OCI-M1 (cell line): ENCODE measurements at regions not wholly inside any gene's neighbourhood (a gene's known extent, or its start where the extent isn't known, plus 50 kb on each side); places are given as distances from the start of the nearest gene placed in this dataset.

Experiments
- DNase-seq: peaks from one replicate; lab custom pipeline; 2025; lab: John Stamatoyannopoulos, UW

DNA sequence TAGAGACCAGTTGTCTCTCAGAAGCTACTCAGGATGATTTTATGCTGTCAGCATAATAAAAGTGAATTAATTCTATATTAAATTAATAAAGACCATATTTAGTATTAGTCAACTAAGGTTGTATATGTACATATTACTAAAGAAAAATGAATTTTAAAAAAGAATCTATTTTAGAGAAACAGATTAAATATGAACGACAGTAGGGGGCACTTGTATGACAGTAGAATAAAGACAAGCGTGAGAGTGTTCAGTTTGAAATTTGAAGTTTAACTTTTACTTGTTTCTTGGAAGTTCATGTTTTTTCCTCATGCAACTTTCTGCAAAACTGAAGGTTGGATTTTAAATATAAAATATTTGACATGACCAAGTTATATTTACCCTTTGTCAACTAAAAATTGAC lies 67.9 kb upstream of the MACF1 start:
- peak; percentile 41 for DNase-seq

DNA sequence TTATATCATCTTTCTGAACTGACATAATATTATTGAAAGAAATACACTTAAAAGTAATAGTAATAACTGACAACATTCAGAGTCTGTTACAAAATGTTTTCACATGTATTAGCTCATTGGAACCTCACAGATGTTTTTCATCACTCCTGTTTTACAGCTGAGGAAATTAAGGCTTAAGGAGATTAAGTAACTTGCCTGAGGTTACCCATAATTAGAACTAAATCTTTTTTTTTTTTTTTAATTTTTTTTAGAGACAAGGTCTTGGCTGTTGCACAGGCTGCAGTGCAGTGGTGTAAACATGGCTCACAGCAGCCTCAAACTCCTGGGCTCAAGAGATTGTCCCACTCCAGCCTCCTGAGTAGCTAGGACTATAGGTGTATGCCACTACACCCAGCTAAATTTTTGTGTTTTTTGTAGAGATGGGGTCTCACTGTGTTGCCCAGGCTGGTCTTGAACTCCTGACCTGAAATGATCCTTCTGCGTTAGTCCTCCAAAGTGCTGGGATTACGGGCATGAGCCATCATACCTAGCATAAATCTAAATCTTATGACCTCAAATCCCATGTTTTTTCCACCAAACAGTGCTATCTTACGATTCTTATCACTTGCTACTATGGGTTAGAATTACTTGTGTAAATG lies 64.7 kb upstream of the MACF1 start:
- no peak for DNase-seq

DNA sequence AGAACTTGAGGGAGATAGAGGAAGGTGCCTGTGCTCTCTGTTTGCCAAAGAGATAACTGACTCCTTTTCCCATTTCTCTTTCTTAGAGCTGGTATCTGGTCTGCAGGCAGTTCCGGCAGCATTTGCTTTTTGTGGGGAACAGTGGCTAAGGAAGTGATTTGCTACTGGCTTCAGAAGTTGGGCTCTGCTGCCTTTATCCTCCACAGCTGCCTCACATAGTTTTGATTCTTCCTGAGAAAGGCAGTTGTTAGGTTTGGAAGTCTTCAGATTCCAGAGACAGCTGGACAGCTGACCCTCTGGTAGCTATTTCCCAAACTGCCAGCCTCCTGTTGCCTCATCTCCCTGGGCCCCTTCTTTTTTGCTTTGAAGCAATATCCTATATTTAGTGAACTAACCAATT lies 62.6 kb upstream of the MACF1 start:
- no peak for DNase-seq

DNA sequence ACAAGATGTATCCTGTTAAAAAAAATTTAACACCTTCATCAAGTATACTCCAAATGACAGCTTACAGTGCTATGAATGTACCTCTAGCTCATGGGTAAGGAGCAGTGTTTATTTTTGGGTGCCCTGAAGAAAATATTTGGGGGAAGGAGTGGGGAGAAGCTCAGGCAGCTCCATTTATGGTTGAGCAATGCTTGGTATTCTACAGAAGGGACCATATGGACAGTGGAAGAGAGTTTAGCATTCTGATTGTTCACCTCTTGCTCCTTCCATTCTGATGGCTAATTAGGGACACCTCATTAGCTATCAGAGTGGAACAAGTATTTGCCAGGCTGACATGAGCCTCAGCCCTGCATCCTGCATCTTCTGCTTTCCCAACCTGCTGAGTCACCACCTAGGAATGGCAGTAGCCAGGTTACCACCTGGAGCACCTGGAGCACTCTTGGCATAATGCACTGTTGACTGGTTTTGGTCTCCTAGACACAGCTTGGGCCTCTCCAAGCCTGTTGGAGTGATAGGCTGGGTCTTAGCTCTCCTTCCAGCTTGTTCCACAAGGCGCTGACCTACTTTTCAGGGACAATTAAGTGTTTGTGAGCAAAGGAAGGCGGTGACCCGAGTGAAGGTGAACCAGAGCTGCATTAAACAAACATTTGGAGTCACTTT lies 62.0 kb upstream of the MACF1 start:
- no peak for DNase-seq

DNA sequence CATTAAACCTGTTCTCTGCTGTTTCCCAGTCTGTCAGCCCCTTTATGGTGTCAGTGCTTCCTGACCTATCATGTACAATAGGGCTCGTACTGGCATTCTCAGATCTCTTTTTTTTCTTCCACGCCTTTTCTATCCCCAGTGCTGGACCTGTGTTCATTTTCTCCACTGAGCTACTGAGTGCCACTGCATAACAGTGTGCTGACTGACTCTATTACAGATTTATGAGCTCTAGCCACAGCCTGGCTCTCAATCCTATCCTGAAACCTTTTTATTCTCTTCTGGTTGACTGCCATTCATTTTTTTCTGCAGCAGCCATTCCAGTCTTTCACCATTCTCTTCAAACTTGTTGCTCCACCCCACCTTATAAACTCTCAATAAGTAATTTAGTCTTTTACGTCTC lies 59.6 kb upstream of the MACF1 start:
- DNase-seq: no peak

DNA sequence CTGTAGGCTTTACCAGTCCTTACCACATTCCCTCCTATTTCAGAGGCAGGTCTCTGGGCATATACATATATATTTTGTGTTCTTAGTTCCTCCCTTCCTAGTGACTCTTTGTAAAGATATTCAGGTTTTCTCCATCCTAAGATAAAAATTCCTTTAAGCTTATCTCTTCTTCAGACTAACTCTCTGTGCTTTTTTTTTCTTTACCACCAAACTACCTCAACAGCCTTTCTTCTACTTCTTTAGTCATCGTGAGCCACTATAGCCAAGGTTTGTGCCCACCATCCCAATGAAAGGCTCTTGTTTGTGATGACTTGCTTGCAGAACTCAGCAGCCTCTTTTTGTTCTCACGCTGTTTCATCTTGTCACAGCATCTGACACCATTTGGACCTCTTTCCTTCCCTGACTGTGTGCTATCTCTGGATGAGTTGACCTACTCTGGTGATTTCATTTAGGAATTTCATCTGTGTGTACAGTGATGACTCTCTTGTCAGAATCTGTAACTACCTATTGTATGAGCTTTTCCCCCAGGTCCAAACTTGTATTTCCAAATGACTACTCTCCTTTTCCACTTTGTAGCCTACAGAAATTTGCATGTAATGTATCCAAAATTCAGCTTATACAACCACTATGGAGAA lies 59.0 kb upstream of the MACF1 start:
- DNase-seq: no peak

DNA sequence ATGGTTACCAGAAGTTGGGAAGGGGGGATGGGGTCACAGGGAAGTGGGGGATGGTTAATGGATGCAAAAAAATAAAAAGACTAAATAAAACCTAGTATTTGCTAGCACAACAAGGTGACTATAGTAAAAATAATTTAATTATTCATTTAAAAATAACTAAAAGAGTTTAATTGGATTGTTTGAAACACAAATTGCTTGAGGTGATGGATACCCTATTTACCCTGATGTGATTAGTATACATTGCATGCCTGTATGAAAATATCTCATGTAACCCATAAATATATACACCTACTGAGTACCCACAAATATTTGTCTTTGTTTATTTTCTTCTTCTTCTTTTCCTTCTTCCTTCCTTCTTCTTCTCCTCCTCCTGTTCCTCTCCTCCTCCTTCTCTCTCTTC lies 57.8 kb upstream of the MACF1 start:
- no peak for DNase-seq

DNA sequence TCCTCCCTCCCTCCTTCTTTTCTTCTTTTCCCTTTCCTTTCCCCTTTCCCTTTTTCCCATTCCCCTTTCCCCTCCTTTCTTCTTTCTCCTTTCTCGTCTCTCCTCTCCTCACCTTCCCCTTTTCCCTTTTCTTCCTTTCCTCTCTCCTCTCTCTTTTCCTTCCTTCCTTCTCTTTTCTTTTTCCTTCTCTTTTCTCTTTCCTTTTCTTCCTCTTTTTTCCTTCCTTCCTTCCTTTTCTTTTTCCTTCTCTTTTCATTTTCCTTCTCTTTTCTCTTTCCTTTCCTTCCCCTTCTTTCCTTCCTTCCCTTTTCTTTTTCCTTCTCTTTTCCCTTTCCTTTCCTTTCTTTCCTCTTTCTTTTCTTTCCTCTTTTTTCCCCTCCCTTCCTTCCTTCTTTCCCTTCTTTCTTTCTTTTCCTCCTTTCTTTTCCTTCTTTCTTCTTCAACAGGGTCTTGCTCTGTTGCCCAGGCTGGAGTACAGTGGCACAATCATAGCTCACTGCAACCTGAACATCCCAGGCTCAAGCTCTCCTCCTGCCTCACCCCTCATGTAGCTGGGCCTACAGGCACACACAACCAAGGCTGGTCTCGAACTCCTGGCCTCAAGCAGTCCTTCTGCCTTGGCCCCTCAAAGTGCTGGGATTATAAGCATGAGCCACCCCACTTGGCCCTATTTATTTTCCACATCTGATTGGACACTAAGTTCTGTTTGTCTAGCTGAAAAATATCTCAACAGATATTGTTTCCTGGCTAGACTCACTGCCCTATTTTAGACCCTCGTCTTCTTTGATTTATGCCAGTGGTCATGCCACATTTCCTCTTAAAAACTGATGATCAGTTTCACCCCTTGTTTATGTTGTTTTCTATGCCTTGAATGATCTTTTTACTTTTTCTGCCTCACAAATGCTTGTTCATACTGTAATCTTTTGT lies 57.1 kb upstream of the MACF1 start:
- DNase-seq: no peak

DNA sequence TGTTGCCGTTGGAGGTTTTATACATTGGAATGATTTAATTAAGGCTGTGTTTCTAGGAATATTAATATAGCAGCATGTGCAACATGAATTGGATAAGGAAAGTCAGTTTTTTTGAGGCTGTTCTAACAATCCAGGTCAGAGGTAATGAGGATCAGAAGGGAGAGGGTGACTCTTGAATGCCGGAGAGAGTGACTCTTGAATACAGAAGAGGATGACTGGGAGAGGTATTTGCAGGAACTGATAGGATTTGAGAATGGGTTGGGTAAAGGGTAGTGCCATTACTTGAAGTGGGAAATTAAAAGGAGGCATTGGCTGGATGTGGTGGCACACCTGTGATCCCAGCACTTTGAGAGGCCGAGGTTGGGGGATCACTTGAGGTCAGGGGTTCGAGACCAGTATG lies 55.6 kb upstream of the MACF1 start:
- no peak for DNase-seq

DNA sequence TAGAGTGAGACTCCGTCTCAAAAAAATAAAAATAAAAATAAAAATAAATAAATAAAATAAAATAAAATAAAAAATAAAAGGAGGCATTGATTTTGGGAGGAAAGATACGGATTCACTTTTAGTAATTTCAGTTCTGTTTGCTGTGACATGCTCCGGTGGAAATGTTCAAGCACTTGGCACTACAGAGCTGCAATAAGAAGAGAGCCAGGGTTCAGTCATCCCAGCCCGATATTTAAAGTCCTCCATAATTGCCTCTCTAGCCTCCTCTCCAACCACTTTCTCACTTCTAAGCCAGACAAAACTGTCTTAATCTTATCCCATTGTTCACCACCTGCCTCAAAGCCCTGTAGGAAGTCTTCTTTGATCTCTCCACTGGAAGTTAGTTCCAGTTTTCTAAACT lies 55.0 kb upstream of the MACF1 start:
- DNase-seq: no peak

DNA sequence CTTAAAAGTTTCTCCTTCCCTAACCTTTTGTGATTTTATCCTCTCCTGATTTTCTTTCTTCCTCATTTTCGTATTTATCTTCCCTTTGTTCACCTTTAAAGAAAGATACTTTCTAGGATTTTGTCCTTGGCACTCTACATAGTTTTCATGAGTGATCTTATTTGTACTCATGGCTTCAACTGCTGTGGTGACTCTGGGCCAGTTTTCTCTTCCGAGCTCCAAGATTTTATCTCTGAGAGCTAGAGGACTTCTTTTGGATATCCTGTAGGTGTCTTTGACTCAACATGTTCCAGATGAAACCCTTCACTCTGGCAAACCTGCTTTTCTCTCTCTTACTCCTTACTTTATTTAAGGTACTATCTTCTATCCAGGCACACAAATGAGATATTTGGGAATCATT lies 53.7 kb upstream of the MACF1 start:
- no peak for DNase-seq

DNA sequence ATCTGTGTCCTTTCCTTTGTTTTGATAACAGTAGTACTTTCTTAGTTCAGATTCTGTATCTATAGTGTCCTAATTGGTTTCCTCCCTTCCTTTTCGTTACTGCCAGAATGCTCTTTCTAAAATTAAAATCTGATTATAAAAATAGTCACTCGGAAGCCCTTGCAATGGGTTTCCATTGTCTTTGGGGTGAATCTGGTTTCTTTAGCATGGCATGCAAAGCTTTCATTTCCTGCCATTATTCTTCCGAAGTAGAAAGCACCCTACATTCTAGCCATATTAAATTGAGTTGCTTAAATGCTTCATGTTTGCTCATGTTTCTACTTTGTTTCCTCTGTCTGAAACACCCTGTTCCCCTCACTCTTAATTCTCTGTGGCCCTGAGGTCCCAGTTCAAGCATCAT lies 53.2 kb upstream of the MACF1 start:
- no peak for DNase-seq

DNA sequence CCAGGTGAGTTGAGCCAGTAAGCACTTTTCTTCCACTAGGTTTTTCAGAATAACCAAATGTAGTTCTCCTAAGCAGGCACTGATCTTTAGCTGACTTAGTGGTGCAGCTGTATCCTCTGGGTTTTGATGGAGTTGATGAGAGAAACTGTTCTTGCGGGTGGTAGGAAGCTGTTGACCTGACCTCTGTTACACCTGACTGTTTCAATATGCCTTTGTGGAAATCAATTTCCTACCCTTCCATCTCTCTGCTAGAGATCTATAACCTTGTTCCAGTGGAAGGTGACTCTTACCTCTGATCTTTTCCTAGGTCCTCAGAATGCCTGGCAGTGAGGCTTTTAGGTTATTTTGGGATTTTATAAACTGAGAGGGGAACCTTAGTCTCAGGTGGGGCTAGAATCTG lies 51.6 kb upstream of the MACF1 start:
- DNase-seq: no peak

DNA sequence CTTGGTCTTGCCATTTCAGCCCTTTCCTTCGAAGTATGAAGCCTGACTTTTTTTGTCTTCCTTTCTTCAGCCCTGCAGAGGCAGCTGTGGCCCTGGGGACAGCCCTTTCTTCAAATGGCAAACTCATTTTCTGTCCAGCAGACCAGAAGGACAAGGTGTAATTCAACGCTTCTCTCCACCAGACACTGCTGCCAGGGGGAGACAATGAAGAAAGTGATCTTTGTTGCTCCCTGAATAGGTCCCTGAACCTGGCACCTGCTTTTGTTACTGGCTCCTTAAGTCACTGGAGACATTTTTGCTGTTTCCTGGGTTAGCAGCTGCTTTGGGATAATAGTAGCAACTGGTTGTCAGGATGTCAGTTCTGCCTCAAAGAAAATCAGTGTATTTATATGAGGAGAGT lies 50.8 kb upstream of the MACF1 start:
- no peak for DNase-seq

DNA sequence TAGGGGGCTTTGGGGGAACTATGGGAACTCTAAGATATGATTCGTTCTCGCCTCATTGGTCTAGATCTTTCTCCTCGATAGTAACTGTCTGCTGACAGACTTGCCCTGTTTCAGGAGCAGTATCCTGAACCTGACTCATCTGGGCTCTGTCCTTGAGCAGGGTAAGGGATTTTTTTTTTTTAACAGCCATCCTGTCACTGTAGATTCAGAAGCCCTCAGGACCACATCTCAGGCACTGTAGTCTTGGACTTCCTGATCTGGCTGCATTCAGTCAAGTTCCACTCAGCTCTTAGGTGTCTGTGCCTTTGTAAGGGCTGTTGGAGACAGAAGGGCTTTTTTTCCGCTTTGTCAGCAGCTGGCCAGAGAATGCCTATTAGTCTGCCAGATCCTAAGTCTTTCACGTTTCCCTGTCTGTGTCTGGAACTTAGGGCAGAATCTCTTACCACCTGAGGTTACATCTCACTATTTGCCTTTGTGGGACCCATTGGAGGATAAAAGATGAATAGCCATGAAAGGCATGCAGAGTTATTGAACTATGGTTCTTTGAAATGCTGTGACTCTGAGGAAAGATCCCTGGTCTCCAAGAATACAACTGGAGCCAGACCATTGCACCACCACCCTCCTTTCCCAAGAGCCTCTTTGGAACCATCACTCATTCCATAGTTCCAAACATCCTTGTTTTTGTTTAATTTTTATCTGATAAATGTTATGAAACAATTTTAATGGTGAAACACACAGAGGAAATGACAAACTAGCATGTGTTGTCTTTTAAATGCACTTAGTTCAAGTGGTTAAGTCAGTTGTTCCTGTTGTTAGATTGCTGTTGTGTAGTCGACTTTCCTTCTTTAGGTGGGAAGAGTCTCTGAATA lies 49.7 kb upstream of the MACF1 start:
- DNase-seq: peak; percentile 23
